ENCODE measurements at regions not wholly inside any gene's neighbourhood (a gene's known extent, or its start where the extent isn't known, plus 50 kb on each side); places are given as distances from the start of the nearest gene placed in this dataset.
A peak's percentile ranks its signal among the peaks of the same experiment; 100 is the strongest.
"Not testable (repeated sequence)": the region's sequence is repeated elsewhere in the genome, so short reads cannot be mapped to it uniquely, and the experiment has no call there.

- no peak for DNase-seq (ENCODE audit: low spot score)
Observed at GRCh38 chr11:116043857-116044256, 539.6 kb upstream of the CADM1 start.

GRCh38 chr11:116043059-116043458 lies 538.8 kb upstream of the CADM1 start:
- DNase-seq (ENCODE audit: low spot score): not testable (repeated sequence)

- DNase-seq (ENCODE audit: low spot score): no peak
Observed at GRCh38 chr11:116042146-116042545, 537.9 kb upstream of the CADM1 start.

GRCh38 chr11:116037861-116038260 lies 533.6 kb upstream of the CADM1 start:
- DNase-seq (ENCODE audit: low spot score): no peak

GRCh38 chr11:116035977-116036376 lies 531.8 kb upstream of the CADM1 start:
- no peak for DNase-seq (ENCODE audit: low spot score)

- DNase-seq (ENCODE audit: low spot score): no peak
Observed at GRCh38 chr11:116033931-116034553, 529.8 kb upstream of the CADM1 start.

GRCh38 chr11:116030697-116031331 lies 526.6 kb upstream of the CADM1 start:
- no peak for DNase-seq (ENCODE audit: low spot score)

- DNase-seq (ENCODE audit: low spot score): not testable (repeated sequence)
Observed at GRCh38 chr11:116028506-116028905, 524.3 kb upstream of the CADM1 start.

- DNase-seq (ENCODE audit: low spot score): no peak
Observed at GRCh38 chr11:115999437-115999836, 495.2 kb upstream of the CADM1 start.

GRCh38 chr11:115996808-115997188 lies 492.6 kb upstream of the CADM1 start:
- DNase-seq (ENCODE audit: low spot score): no peak

GRCh38 chr11:115996125-115996807 lies 492.1 kb upstream of the CADM1 start:
- no peak for DNase-seq (ENCODE audit: low spot score)

GRCh38 chr11:115993590-115993989 lies 489.4 kb upstream of the CADM1 start:
- DNase-seq (ENCODE audit: low spot score): no peak

GRCh38 chr11:115990004-115990447 lies 485.8 kb upstream of the CADM1 start:
- DNase-seq (ENCODE audit: low spot score): peak; percentile 23

GRCh38 chr11:115985896-115986295 lies 481.7 kb upstream of the CADM1 start:
- DNase-seq (ENCODE audit: low spot score): no peak

- no peak for DNase-seq (ENCODE audit: low spot score)
Observed at GRCh38 chr11:115984228-115984627, 480.0 kb upstream of the CADM1 start.

- DNase-seq (ENCODE audit: low spot score): no peak
Observed at GRCh38 chr11:115982666-115983065, 478.5 kb upstream of the CADM1 start.

- no peak for DNase-seq (ENCODE audit: low spot score)
Observed at GRCh38 chr11:115981814-115982471, 477.7 kb upstream of the CADM1 start.

- DNase-seq (ENCODE audit: low spot score): no peak
Observed at GRCh38 chr11:115981104-115981481, 476.9 kb upstream of the CADM1 start.

GRCh38 chr11:115980337-115981103 lies 476.3 kb upstream of the CADM1 start:
- DNase-seq (ENCODE audit: low spot score): no peak

GRCh38 chr11:115974703-115975102 lies 470.5 kb upstream of the CADM1 start:
- no peak for DNase-seq (ENCODE audit: low spot score)

GRCh38 chr11:115967203-115967602 lies 463.0 kb upstream of the CADM1 start:
- DNase-seq (ENCODE audit: low spot score): not testable (repeated sequence)

Measured in NAMALWA (cell line).